Fibroblast of pulmonary artery (primary cell): ENCODE measurements at regions not wholly inside any gene's neighbourhood (a gene's known extent, or its start where the extent isn't known, plus 50 kb on each side); places are given as distances from the start of the nearest gene placed in this dataset.
"Not testable (repeated sequence)": the region's sequence is repeated elsewhere in the genome, so short reads cannot be mapped to it uniquely, and the experiment has no call there.

Source experiments
- DNase-seq: peaks from one replicate; pipeline ENCODE4 v3.0.0-alpha.2; 2010; ENCODE audit warnings: low read depth
- H3K4me3 ChIP-seq: replicated peaks from 2 replicates; pipeline ENCODE4 v1.5.1; 2011; ENCODE audit warnings: low read depth, mild to moderate bottlenecking, control low read depth, low read length, moderate library complexity
- TF ChIP-seq, protein P1 (sequence below): IDR thresholded peaks from 2 replicates; pipeline ENCODE4 v1.5.1; 2011; ENCODE audit warnings: mild to moderate bottlenecking, control low read depth, low read length, inconsistent platforms; ENCODE audit errors: missing control alignments

DNA sequence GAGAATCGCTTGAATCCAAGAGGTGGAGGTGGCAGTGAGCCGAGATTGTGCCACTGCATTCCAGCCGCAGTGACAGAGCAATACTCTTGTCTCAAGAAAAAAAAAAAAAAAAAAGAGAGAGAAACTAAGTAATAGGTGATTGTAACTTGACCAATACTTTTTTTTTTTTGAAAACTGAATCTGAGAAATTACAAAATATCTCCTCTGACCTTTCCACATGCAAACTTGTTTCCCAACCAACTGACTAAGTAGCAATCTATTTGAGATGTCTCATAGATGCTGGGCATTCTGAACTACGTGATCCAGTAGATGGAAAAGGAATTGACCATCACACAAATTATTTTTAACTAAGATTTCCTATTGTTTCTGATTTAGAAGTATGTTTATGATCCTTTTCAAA is 407.3 kb upstream of the CHORDC1 start:
- no peak overlapping the region for H3K4me3 ChIP-seq
- no peak for DNase-seq
- TF ChIP-seq, protein P1, sequence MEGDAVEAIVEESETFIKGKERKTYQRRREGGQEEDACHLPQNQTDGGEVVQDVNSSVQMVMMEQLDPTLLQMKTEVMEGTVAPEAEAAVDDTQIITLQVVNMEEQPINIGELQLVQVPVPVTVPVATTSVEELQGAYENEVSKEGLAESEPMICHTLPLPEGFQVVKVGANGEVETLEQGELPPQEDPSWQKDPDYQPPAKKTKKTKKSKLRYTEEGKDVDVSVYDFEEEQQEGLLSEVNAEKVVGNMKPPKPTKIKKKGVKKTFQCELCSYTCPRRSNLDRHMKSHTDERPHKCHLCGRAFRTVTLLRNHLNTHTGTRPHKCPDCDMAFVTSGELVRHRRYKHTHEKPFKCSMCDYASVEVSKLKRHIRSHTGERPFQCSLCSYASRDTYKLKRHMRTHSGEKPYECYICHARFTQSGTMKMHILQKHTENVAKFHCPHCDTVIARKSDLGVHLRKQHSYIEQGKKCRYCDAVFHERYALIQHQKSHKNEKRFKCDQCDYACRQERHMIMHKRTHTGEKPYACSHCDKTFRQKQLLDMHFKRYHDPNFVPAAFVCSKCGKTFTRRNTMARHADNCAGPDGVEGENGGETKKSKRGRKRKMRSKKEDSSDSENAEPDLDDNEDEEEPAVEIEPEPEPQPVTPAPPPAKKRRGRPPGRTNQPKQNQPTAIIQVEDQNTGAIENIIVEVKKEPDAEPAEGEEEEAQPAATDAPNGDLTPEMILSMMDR, result no peak

DNA sequence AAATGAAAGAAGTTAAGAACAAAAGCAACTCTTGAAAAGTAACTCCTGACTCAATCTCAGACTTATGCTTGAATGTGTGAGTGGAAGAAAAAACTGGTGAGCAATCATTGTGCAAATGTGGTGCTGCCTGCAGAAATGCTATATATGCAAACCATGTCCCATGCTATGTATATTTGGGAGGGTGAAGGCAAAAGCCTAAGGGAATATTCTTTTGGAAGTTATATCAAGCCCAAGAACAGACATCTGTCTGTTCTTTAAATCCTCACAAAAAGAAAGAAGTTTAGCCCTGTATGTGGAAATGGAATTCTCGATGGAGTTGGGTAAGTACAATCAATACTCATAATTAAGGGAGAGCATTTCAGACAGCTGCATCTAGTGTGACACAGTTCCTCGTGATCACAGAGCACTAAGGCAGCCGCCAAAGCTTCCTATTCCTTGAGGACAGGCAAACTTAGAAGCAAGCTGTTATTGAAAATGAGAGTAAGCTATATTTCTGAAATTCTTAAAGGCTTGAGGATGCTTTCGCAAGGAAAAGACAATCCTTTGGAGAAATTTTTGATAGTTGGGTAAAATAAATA is 406.5 kb upstream of the CHORDC1 start:
- DNase-seq, result no peak
- H3K4me3 ChIP-seq, result no peak overlapping the region
- TF ChIP-seq, protein P1, result no peak

DNA sequence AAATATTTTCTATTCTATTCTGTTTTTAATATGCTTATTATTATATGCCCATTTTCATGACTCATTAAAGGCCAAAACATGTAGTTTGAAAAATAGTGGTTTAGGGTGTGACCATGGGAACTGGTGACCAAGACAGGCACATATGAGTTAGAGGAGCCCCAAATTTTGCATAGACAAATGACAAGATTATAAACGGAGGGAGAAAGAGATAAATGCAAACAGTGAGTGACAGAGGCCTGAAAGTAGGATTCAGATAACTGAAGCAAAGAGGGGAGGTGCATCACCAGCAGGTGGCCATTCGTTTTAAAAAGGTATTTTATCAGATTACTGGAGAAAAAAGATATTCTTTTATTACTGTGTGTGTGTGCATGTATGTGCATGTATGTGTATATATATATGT is 391.5 kb upstream of the CHORDC1 start:
- TF ChIP-seq, protein P1, result no peak
- H3K4me3 ChIP-seq, result no peak overlapping the region
- no peak for DNase-seq

DNA sequence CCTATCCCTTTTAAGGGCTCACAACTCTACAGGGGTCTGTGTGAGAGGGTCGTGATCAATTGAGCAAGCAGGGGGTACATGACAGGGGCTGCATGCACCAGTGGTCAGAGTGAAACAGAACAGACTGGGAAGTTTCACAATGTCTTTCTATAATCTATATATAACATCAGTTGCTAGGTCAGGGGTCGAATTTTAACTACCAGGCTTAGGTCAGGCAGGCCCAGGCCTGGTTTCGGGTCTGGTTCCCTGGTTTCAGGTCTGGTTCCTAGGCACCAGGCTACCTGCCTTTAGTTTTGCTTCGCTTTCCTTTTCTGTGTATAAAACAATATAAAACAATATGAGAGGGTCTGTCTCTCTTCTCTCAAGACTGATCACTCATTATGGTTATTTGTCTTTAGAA is 390.2 kb upstream of the CHORDC1 start:
- not testable (repeated sequence) for H3K4me3 ChIP-seq, DNase-seq

DNA sequence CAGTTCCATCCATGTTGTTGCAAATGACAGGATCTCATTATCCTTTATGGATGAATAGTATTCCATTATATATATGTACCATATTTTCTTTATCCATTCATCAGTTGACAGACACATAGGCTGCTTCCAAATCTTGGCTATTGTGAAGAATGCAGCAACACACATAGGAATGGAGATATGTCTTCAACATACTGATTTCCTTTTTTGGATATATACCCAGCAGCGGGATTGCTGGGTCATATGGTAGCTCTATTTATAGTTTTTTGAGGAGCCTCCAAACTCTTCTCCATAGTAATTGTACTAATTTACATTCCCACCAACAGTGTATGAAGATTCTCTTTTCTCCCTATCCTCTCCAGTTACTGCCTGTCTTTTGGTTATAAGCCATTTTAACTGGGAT is 383.9 kb upstream of the CHORDC1 start:
- TF ChIP-seq, protein P1, result no peak
- no peak overlapping the region for H3K4me3 ChIP-seq
- no peak for DNase-seq

DNA sequence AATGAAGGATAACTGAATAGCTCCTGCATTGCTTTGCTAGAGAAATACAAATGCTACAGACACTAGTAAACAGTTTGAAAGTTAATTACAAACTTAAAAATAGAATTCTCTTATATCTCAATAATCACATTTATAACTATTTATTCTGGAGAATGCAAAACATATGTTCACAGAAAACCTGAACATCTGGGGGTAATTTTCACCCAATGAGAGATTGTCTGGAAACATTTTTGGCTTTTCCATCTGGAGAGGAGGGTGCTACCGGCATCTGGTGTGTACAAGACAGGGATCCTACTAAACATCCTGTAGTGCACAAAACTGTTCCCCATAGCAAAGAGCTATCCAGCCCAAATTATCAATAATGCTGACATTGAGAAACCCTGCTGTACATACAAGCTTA is 378.4 kb upstream of the CHORDC1 start:
- TF ChIP-seq, protein P1, result no peak
- DNase-seq, result no peak
- H3K4me3 ChIP-seq, result no peak overlapping the region

DNA sequence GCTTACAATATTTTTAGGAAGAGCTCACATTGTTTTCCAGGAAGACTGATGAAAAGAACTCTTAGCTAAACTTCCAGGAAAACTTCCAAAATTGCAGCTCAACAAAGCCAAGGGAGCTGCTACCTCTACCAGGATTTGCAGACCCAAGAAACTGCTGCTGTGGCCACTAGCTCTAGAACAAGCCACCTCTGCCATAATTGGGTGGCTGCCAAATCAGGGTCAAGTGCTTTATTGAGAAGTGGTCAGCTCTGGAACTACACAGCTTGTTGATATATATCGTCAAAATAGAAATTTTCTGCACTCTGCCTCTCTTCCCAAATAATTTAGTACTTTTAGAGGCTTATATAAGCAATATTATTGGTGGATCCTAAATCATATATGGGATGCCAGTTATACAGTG is 371.8 kb upstream of the CHORDC1 start:
- no peak overlapping the region for H3K4me3 ChIP-seq
- DNase-seq, result no peak
- TF ChIP-seq, protein P1, result no peak
